ENCODE measurements at regions not wholly inside any gene's neighbourhood (a gene's known extent, or its start where the extent isn't known, plus 50 kb on each side); places are given as distances from the start of the nearest gene placed in this dataset.

GRCh38 chr10:93182049-93182327 lies 108.3 kb downstream of the CYP26A1 start:
- TF ChIP-seq CTCF (IDR thresholded peaks at IDR 0.05; ENCODE audit: insufficient read depth, low read depth, low read length) (no peak), EZH2 (IDR thresholded peaks at IDR 0.05; ENCODE audit: insufficient read depth, low read length) (no peak)

Data from astrocyte (in vitro differentiated cells and primary cell).